ENCODE measurements at regions not wholly inside any gene's neighbourhood (a gene's known extent, or its start where the extent isn't known, plus 50 kb on each side); places are given as distances from the start of the nearest gene placed in this dataset.

GRCh38 chr20:7585126-7585679, 355.1 kb downstream of the HAO1 start:
- H4K91ac ChIP-seq (ENCODE audit: low read depth, low read length), result no peak overlapping the region
- no peak for DNase-seq
- peaks cover 0 to 3% of the 10 kb centered on the region in 2 experiments for H3K4me1 ChIP-seq (ENCODE audit: control insufficient read depth in 1 of 2, insufficient read depth in 2 of 2, low read length in 2 of 2)
- H3K27ac ChIP-seq (ENCODE audit: low read depth, low read length), result no peak overlapping the region
- no peak overlapping the region for H2AK5ac ChIP-seq (ENCODE audit: low read length)
- no peak overlapping the region for H2BK120ac ChIP-seq (ENCODE audit: insufficient read depth, low read length, poor library complexity)
- no peaks in the 10 kb centered on the region for H3K79me1 ChIP-seq (ENCODE audit: low read length)
- no peak overlapping the region for H3K9ac ChIP-seq (ENCODE audit: low read length)
- H3K4ac ChIP-seq (ENCODE audit: low read depth, low read length), result no peak overlapping the region
- no peak overlapping the region for H3K14ac ChIP-seq (ENCODE audit: low read length)
- no peaks in the 10 kb centered on the region for H3K27me3 ChIP-seq (ENCODE audit: insufficient read depth, low read length)
- H4K12ac ChIP-seq (ENCODE audit: low read depth, low read length), result no peak overlapping the region
- H3K79me2 ChIP-seq (ENCODE audit: control insufficient read depth, insufficient read depth, low read length, poor library complexity), result no peaks in the 10 kb centered on the region
- H3K36me3 ChIP-seq (ENCODE audit: control insufficient read depth in 1 of 2, insufficient read depth in 2 of 2, low read length in 2 of 2), result no peaks in the 10 kb centered on the region
- no peak overlapping the region for H2BK12ac ChIP-seq (ENCODE audit: low read length)
- no peaks in the 10 kb centered on the region for H3K9me3 ChIP-seq (ENCODE audit: insufficient read depth, low read depth, low read length)
- no peak overlapping the region for H4K8ac ChIP-seq (ENCODE audit: low read depth, low read length)
- H3K4me3 ChIP-seq (ENCODE audit: low read depth, low read length), result no peak overlapping the region
- H3K18ac ChIP-seq (ENCODE audit: low read length), result no peak overlapping the region
- H3K4me2 ChIP-seq (ENCODE audit: low read length), result no peak overlapping the region
- H2AFZ ChIP-seq (ENCODE audit: insufficient read depth, low read length, poor library complexity), result no peak overlapping the region
- no peak overlapping the region for H3K23ac ChIP-seq (ENCODE audit: low read length)
- no CpG with 5 or more reads among the region's 6 CpGs for WGBS (ENCODE audit: extremely low coverage, insufficient coverage, insufficient read length)
- no peak overlapping the region for H2BK5ac ChIP-seq (ENCODE audit: low read depth, low read length, poor library complexity)

GRCh38 chr20:7586481-7586880, 353.8 kb downstream of the HAO1 start:
- H3K27ac ChIP-seq (ENCODE audit: low read depth, low read length), result no peak overlapping the region
- H2AK5ac ChIP-seq (ENCODE audit: low read length), result no peak overlapping the region
- WGBS (ENCODE audit: extremely low coverage, insufficient coverage, insufficient read length), result no CpG with 5 or more reads among the region's 1 CpG

GRCh38 chr20:7589164-7589563, 351.1 kb downstream of the HAO1 start:
- H3K14ac ChIP-seq (ENCODE audit: low read length), result no peak overlapping the region
- H4K12ac ChIP-seq (ENCODE audit: low read depth, low read length), result no peak overlapping the region
- H3K36me3 ChIP-seq (ENCODE audit: control insufficient read depth in 1 of 2, insufficient read depth in 2 of 2, low read length in 2 of 2), result no peaks in the 10 kb centered on the region
- DNase-seq, result no peak
- no peak overlapping the region for H3K27ac ChIP-seq (ENCODE audit: low read depth, low read length)
- WGBS (ENCODE audit: extremely low coverage, insufficient coverage, insufficient read length), result no CpG with 5 or more reads among the region's 1 CpG
- H3K4me3 ChIP-seq (ENCODE audit: low read depth, low read length), result no peak overlapping the region
- H3K79me1 ChIP-seq (ENCODE audit: low read length), result no peaks in the 10 kb centered on the region
- H3K27me3 ChIP-seq (ENCODE audit: insufficient read depth, low read length), result no peaks in the 10 kb centered on the region
- H3K18ac ChIP-seq (ENCODE audit: low read length), result no peak overlapping the region
- no peak overlapping the region for H3K4ac ChIP-seq (ENCODE audit: low read depth, low read length)
- H3K79me2 ChIP-seq (ENCODE audit: control insufficient read depth, insufficient read depth, low read length, poor library complexity), result no peaks in the 10 kb centered on the region
- no peak overlapping the region for H4K8ac ChIP-seq (ENCODE audit: low read depth, low read length)
- H2BK5ac ChIP-seq (ENCODE audit: low read depth, low read length, poor library complexity), result no peak overlapping the region
- H3K4me2 ChIP-seq (ENCODE audit: low read length), result no peak overlapping the region
- no peak overlapping the region for H4K91ac ChIP-seq (ENCODE audit: low read depth, low read length)
- no peak overlapping the region for H2AFZ ChIP-seq (ENCODE audit: insufficient read depth, low read length, poor library complexity)
- no peak overlapping the region for H3K9ac ChIP-seq (ENCODE audit: low read length)
- no peak overlapping the region for H2BK12ac ChIP-seq (ENCODE audit: low read length)
- no peak overlapping the region for H3K23ac ChIP-seq (ENCODE audit: low read length)
- H3K4me1 ChIP-seq (ENCODE audit: control insufficient read depth in 1 of 2, insufficient read depth in 2 of 2, low read length in 2 of 2), result no peaks in the 10 kb centered on the region
- H3K9me3 ChIP-seq (ENCODE audit: insufficient read depth, low read depth, low read length), result no peaks in the 10 kb centered on the region
- H2AK5ac ChIP-seq (ENCODE audit: low read length), result no peak overlapping the region
- H2BK120ac ChIP-seq (ENCODE audit: insufficient read depth, low read length, poor library complexity), result no peak overlapping the region

More at GRCh38 chr20:7586481-7586880, 353.8 kb downstream of the HAO1 start:
- DNase-seq, result no peak
- Histone ChIP-seq H2BK5ac (ENCODE audit: low read depth, low read length, poor library complexity) (no peak overlapping the region), H2BK12ac (ENCODE audit: low read length) (no peak overlapping the region), H3K23ac (ENCODE audit: low read length) (no peak overlapping the region), H3K4me2 (ENCODE audit: low read length) (no peak overlapping the region), H3K27me3 (ENCODE audit: insufficient read depth, low read length) (no peaks in the 10 kb centered on the region), H2AFZ (ENCODE audit: insufficient read depth, low read length, poor library complexity) (no peak overlapping the region), H2BK120ac (ENCODE audit: insufficient read depth, low read length, poor library complexity) (no peak overlapping the region), H3K9me3 (ENCODE audit: insufficient read depth, low read depth, low read length) (no peaks in the 10 kb centered on the region), H3K9ac (ENCODE audit: low read length) (no peak overlapping the region), H3K14ac (ENCODE audit: low read length) (no peak overlapping the region), H4K8ac (ENCODE audit: low read depth, low read length) (no peak overlapping the region), H3K36me3 (ENCODE audit: control insufficient read depth in 1 of 2, insufficient read depth in 2 of 2, low read length in 2 of 2) (no peaks in the 10 kb centered on the region), H4K12ac (ENCODE audit: low read depth, low read length) (no peak overlapping the region), H3K4ac (ENCODE audit: low read depth, low read length) (no peak overlapping the region), H3K79me1 (ENCODE audit: low read length) (no peaks in the 10 kb centered on the region), H3K4me3 (ENCODE audit: low read depth, low read length) (no peak overlapping the region), H3K4me1 (ENCODE audit: control insufficient read depth in 1 of 2, insufficient read depth in 2 of 2, low read length in 2 of 2) (no peaks in the 10 kb centered on the region), H3K79me2 (ENCODE audit: control insufficient read depth, insufficient read depth, low read length, poor library complexity) (no peaks in the 10 kb centered on the region), H3K18ac (ENCODE audit: low read length) (no peak overlapping the region), H4K91ac (ENCODE audit: low read depth, low read length) (no peak overlapping the region)

GRCh38 chr20:7596541-7596940, 343.7 kb downstream of the HAO1 start:
- H2AFZ ChIP-seq (ENCODE audit: insufficient read depth, low read length, poor library complexity), result no peak overlapping the region
- no peak for DNase-seq
- H3K4me2 ChIP-seq (ENCODE audit: low read length), result no peak overlapping the region
- no peaks in the 10 kb centered on the region for H3K79me1 ChIP-seq (ENCODE audit: low read length)
- H3K18ac ChIP-seq (ENCODE audit: low read length), result no peak overlapping the region
- H3K27me3 ChIP-seq (ENCODE audit: insufficient read depth, low read length), result no peaks in the 10 kb centered on the region
- H3K9ac ChIP-seq (ENCODE audit: low read length), result no peak overlapping the region
- H4K12ac ChIP-seq (ENCODE audit: low read depth, low read length), result no peak overlapping the region
- H3K4me1 ChIP-seq (ENCODE audit: control insufficient read depth in 1 of 2, insufficient read depth in 2 of 2, low read length in 2 of 2), result no peaks in the 10 kb centered on the region
- no peak overlapping the region for H4K8ac ChIP-seq (ENCODE audit: low read depth, low read length)
- no peak overlapping the region for H3K23ac ChIP-seq (ENCODE audit: low read length)
- no peak overlapping the region for H4K91ac ChIP-seq (ENCODE audit: low read depth, low read length)
- H3K36me3 ChIP-seq (ENCODE audit: control insufficient read depth in 1 of 2, insufficient read depth in 2 of 2, low read length in 2 of 2), result no peaks in the 10 kb centered on the region
- no peaks in the 10 kb centered on the region for H3K79me2 ChIP-seq (ENCODE audit: control insufficient read depth, insufficient read depth, low read length, poor library complexity)
- no CpG with 5 or more reads among the region's 3 CpGs for WGBS (ENCODE audit: extremely low coverage, insufficient coverage, insufficient read length)
- H2BK5ac ChIP-seq (ENCODE audit: low read depth, low read length, poor library complexity), result no peak overlapping the region
- H2AK5ac ChIP-seq (ENCODE audit: low read length), result no peak overlapping the region
- no peak overlapping the region for H2BK120ac ChIP-seq (ENCODE audit: insufficient read depth, low read length, poor library complexity)
- no peaks in the 10 kb centered on the region for H3K9me3 ChIP-seq (ENCODE audit: insufficient read depth, low read depth, low read length)
- H3K27ac ChIP-seq (ENCODE audit: low read depth, low read length), result no peak overlapping the region
- no peak overlapping the region for H3K4ac ChIP-seq (ENCODE audit: low read depth, low read length)
- no peak overlapping the region for H2BK12ac ChIP-seq (ENCODE audit: low read length)
- no peak overlapping the region for H3K14ac ChIP-seq (ENCODE audit: low read length)
- no peak overlapping the region for H3K4me3 ChIP-seq (ENCODE audit: low read depth, low read length)

Data from trophoblast cell (in vitro differentiated cells and primary cell).